Activated T-cell treated with anti-CD3 and anti-CD28 coated beads, Interleukin-2, amount 50 U/mL, for 24 hours (primary cell): ENCODE measurements at regions not wholly inside any gene's neighbourhood (a gene's known extent, or its start where the extent isn't known, plus 50 kb on each side); places are given as distances from the start of the nearest gene placed in this dataset.

Experiments
- DNase-seq: peaks from one replicate; pipeline ENCODE4 v3.0.0-alpha.2; 2020
- H3K27ac Mint-ChIP-seq: 2 replicates; pipeline ENCODE4 v1.8.0; 2020; ENCODE audit warnings: mild to moderate bottlenecking, mixed read lengths
- H3K27me3 Mint-ChIP-seq: 2 replicates; pipeline ENCODE4 v1.8.0; 2020; ENCODE audit warnings: mixed read lengths
- H3K36me3 Mint-ChIP-seq: 2 replicates; pipeline ENCODE4 v1.8.0; 2020; ENCODE audit warnings: low read depth, mixed read lengths
- H3K4me1 Mint-ChIP-seq: 2 replicates; pipeline ENCODE4 v1.8.0; 2020; ENCODE audit warnings: low read depth, mixed read lengths
- H3K4me3 Mint-ChIP-seq: 2 replicates; pipeline ENCODE4 v1.8.0; 2020; ENCODE audit warnings: mild to moderate bottlenecking, moderate library complexity, mixed read lengths
- H3K9me3 Mint-ChIP-seq: 2 replicates; pipeline ENCODE4 v1.8.0; 2020; ENCODE audit warnings: mixed read lengths

GRCh38 chrX:49773993-49774392 lies 55.1 kb upstream of the PAGE4 start:
- no peak overlapping the region for H3K4me3 Mint-ChIP-seq
- no peaks in the 10 kb centered on the region for H3K9me3 Mint-ChIP-seq
- DNase-seq = no peak
- H3K36me3 Mint-ChIP-seq = no peaks in the 10 kb centered on the region
- H3K27ac Mint-ChIP-seq = no peak overlapping the region
- H3K4me1 Mint-ChIP-seq = no peaks in the 10 kb centered on the region
- H3K27me3 Mint-ChIP-seq = peaks cover 73% of the 10 kb centered on the region

GRCh38 chrX:49767236-49767635 lies 61.9 kb upstream of the PAGE4 start:
- H3K4me1 Mint-ChIP-seq = no peaks in the 10 kb centered on the region
- no peak overlapping the region for H3K4me3 Mint-ChIP-seq
- DNase-seq = no peak
- H3K27me3 Mint-ChIP-seq = peaks cover 37% of the 10 kb centered on the region
- no peaks in the 10 kb centered on the region for H3K36me3 Mint-ChIP-seq
- no peak overlapping the region for H3K27ac Mint-ChIP-seq
- H3K9me3 Mint-ChIP-seq = no peaks in the 10 kb centered on the region

GRCh38 chrX:49762175-49762720 lies 66.5 kb upstream of the PAGE1 start:
- no peaks in the 10 kb centered on the region for H3K36me3 Mint-ChIP-seq
- H3K27ac Mint-ChIP-seq = no peak overlapping the region
- peaks cover 52% of the 10 kb centered on the region for H3K27me3 Mint-ChIP-seq
- DNase-seq = no peak
- H3K4me3 Mint-ChIP-seq = no peak overlapping the region
- H3K9me3 Mint-ChIP-seq = no peaks in the 10 kb centered on the region
- no peaks in the 10 kb centered on the region for H3K4me1 Mint-ChIP-seq

- Mint-ChIP-seq H3K27ac (no peak overlapping the region), H3K27me3 (peaks cover 59% of the 10 kb centered on the region), H3K4me3 (no peak overlapping the region), H3K36me3 (no peaks in the 10 kb centered on the region), H3K9me3 (no peaks in the 10 kb centered on the region), H3K4me1 (no peaks in the 10 kb centered on the region)
- no peak for DNase-seq
Measured at GRCh38 chrX:49761481-49761880, 65.7 kb upstream of the PAGE1 start.

- Mint-ChIP-seq H3K9me3 (no peaks in the 10 kb centered on the region), H3K4me3 (no peak overlapping the region), H3K36me3 (no peaks in the 10 kb centered on the region), H3K4me1 (no peaks in the 10 kb centered on the region), H3K27ac (no peak overlapping the region), H3K27me3 (peaks cover 63% of the 10 kb centered on the region)
- DNase-seq = no peak
Measured at GRCh38 chrX:49760290-49760890, 64.6 kb upstream of the PAGE1 start.

GRCh38 chrX:49756692-49757091 lies 60.9 kb upstream of the PAGE1 start:
- Mint-ChIP-seq H3K27ac (no peak overlapping the region), H3K27me3 (peaks cover 68% of the 10 kb centered on the region), H3K4me1 (peaks cover 1% of the 10 kb centered on the region), H3K9me3 (no peaks in the 10 kb centered on the region), H3K4me3 (no peak overlapping the region), H3K36me3 (no peaks in the 10 kb centered on the region)
- no peak for DNase-seq

- H3K27me3 Mint-ChIP-seq = peaks cover 67% of the 10 kb centered on the region
- DNase-seq = peak; percentile 50
- no peaks in the 10 kb centered on the region for H3K9me3 Mint-ChIP-seq
- H3K36me3 Mint-ChIP-seq = no peaks in the 10 kb centered on the region
- H3K4me3 Mint-ChIP-seq = no peak overlapping the region
- H3K27ac Mint-ChIP-seq = no peak overlapping the region
- H3K4me1 Mint-ChIP-seq = peaks cover 1% of the 10 kb centered on the region
Measured at GRCh38 chrX:49754233-49754857, 58.6 kb upstream of the PAGE1 start.

- peaks cover 68% of the 10 kb centered on the region for H3K27me3 Mint-ChIP-seq
- H3K27ac Mint-ChIP-seq = no peak overlapping the region
- DNase-seq = no peak
- H3K36me3 Mint-ChIP-seq = no peaks in the 10 kb centered on the region
- H3K9me3 Mint-ChIP-seq = no peaks in the 10 kb centered on the region
- peaks cover 1% of the 10 kb centered on the region for H3K4me1 Mint-ChIP-seq
- H3K4me3 Mint-ChIP-seq = no peak overlapping the region
Measured at GRCh38 chrX:49753691-49754090, 57.9 kb upstream of the PAGE1 start.

- Mint-ChIP-seq H3K4me1 (no peaks in the 10 kb centered on the region), H3K27ac (no peak overlapping the region)
Measured at GRCh38 chrX:49748211-49748956, 52.6 kb upstream of the PAGE1 start.

GRCh38 chrX:49746306-49746705 lies 50.5 kb upstream of the PAGE1 start:
- no peaks in the 10 kb centered on the region for H3K9me3 Mint-ChIP-seq
- no peak overlapping the region for H3K4me3 Mint-ChIP-seq
- no peaks in the 10 kb centered on the region for H3K36me3 Mint-ChIP-seq
- H3K4me1 Mint-ChIP-seq = no peaks in the 10 kb centered on the region
- no peak overlapping the region for H3K27ac Mint-ChIP-seq
- DNase-seq = no peak
- peaks cover 74% of the 10 kb centered on the region for H3K27me3 Mint-ChIP-seq

More at GRCh38 chrX:49748211-49748956, 52.6 kb upstream of the PAGE1 start:
- no peak for DNase-seq
- H3K9me3 Mint-ChIP-seq = no peaks in the 10 kb centered on the region
- peaks cover 66% of the 10 kb centered on the region for H3K27me3 Mint-ChIP-seq
- H3K36me3 Mint-ChIP-seq = no peaks in the 10 kb centered on the region
- H3K4me3 Mint-ChIP-seq = no peak overlapping the region
